ENCODE measurements at regions not wholly inside any gene's neighbourhood (a gene's known extent, or its start where the extent isn't known, plus 50 kb on each side); places are given as distances from the start of the nearest gene placed in this dataset.
"Not testable (repeated sequence)": the region's sequence is repeated elsewhere in the genome, so short reads cannot be mapped to it uniquely, and the experiment has no call there.

DNA sequence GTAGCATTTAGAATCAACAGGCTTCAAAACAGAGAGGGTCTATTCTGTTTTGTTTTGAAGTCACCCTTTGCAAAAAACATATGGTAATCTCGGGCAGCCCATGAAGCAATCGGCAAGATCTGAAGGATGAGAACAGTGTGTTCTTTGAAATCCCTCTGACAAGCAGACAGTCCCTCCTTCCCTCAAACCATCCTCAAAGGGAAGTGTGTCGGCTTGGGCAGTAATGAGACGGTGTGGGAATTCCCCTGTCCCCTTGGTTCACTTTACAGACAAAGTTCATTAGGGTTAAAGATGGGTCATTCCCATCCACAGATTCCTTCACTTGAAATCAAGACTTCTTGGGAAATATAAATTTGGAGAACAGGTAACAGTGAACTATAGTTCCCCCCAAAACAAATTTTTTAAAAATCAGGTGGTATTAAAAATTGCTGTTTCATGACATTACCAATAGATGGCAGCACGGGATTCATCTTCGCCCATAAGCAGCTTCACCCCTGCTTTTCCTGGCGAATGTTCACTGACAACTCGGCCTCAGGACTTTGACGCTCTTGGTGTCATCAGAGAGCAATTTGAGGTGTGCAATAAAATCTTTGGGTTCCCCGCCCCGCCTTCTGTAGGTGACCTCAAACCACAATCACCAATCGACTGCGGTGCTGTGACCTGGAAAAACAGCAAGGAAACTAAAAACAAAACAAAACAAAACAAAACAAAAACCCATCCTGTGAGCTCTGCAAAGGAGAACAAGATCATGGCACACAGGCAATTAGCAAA, 159.3 kb upstream of the TNFAIP3 start:
- no peak overlapping the region for H3K4me3 ChIP-seq
- DNase-seq: peak; percentile 63
- H3K9me3 ChIP-seq: no peaks in the 10 kb centered on the region
- H3K27me3 ChIP-seq: no peaks in the 10 kb centered on the region
- H3K36me3 ChIP-seq: no peaks in the 10 kb centered on the region

DNA sequence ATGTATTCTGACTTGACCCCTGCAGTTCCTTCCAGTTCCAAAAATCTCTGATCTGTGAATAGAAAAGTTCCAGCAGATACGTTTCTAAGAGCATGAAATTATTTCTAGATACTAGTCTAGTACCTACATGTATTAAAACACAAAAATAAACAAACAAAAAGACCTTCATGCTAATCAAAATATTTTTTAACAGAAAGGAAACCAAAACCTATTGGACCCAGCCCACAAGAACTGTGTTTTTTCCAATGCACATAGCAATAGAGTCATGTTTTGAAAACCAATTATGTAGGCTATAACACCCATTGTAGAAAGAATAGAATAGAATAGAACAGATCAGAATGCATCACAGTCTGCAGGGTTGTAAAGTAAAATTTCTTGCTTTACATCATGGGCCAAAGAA, 158.6 kb upstream of the TNFAIP3 start:
- no peak for DNase-seq
- Histone ChIP-seq H3K27me3 (no peaks in the 10 kb centered on the region), H3K36me3 (no peaks in the 10 kb centered on the region), H3K9me3 (no peaks in the 10 kb centered on the region), H3K4me3 (no peak overlapping the region)

DNA sequence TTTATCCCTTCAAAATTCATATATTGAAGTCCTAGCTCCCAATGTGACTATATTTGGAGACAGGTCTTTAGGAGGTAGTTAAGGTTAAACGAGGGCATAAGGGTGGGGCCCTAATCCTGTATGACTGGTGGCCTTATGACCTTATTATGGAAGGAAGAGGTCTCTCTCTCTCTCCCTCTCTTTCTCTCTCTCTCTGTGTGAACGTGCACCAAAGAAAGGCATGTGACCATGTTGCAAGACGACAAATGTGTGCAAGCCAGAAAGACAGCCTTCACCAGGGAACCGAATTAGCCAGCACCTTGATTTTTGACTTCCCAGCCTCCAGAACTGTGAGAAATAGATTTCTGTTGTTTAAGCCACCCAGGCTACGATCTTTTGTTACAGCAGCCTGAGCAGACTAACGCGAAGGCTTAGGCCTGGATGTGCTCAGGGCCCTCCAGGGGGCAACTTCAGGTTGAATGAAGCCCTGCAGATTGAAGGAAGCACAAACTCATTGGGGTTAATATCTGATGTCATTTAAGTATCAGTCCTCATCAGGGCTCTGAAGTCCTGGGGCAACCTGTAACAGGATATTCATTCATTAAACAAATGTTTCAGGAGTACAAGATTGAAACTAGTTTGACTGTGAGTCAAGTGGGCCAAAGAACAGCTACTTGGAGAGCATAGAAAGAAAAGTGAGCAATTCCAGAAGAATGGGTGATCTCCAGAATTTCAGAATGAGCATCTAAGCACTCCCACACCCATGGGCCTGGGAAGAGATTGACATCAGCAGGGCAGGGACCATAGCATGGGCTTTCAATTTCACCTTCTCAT, 157.4 kb upstream of the TNFAIP3 start:
- peak; percentile 9 for DNase-seq
- no peaks in the 10 kb centered on the region for H3K27me3 ChIP-seq
- H3K4me3 ChIP-seq: no peak overlapping the region
- no peaks in the 10 kb centered on the region for H3K36me3 ChIP-seq
- H3K9me3 ChIP-seq: no peaks in the 10 kb centered on the region

DNA sequence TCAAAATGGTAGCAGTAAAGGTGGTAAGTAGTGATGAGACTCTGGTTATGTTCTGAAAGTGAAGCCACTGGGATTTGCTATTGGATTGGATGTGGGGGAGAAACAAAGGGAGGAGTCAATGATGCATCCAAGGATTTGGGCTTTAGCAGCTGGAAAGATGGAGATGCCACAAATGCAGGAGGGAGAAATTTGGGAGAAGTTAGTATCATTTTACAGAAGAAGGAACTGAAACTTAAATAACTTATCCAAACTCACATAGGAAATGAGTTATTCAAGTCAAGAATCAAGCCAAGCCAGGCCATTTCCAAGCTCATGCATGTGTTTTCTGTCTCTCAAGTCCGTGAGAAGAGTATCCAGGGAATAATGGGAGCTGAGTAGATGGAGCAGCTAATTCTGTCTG, 155.1 kb upstream of the TNFAIP3 start:
- H3K36me3 ChIP-seq: no peaks in the 10 kb centered on the region
- no peak overlapping the region for H3K4me3 ChIP-seq
- DNase-seq: no peak
- H3K9me3 ChIP-seq: no peaks in the 10 kb centered on the region
- H3K27me3 ChIP-seq: no peaks in the 10 kb centered on the region

DNA sequence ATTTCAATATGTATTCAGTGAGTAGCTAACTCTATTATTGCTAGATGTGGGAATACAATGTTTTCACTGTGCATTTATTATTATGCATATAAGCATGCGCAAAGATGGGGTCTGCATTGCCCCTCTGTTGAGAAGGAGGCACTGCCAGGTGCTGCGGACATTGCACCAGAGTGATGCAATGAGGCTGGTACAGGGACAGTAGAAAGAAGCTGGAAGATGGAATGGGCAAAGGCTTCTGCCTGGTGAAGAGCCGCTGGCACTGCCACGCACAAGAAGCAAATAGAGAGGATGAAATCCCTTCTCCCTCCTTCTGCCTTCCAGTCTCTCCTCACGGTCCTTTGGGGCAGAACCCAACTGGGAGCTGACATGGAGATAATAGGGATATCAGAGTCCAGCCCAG, 154.5 kb upstream of the TNFAIP3 start:
- no peaks in the 10 kb centered on the region for H3K36me3 ChIP-seq
- H3K4me3 ChIP-seq: no peak overlapping the region
- no peak for DNase-seq
- no peaks in the 10 kb centered on the region for H3K9me3 ChIP-seq
- no peaks in the 10 kb centered on the region for H3K27me3 ChIP-seq

DNA sequence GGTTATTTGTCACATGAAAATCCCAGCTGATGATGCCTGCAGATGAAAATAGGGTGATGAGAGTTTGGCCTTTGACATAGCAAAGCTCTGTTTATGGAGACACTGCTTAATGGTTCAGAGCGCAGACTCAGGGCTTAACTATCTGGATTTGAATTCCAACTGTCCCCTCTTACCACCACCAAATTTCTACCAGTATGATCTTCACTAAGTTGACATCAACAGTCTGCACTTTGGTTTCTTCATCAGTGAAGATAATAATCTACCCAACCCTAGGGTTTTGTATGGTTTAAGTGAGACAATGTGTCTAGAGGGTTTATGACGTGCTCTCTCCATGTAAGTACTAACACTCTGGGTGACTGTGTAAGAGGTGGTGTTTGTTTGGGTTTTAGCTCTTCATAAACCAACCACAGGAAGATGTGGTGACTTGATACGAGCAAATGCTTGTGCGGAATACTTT, 151.4 kb upstream of the TNFAIP3 start:
- Histone ChIP-seq H3K36me3 (no peaks in the 10 kb centered on the region), H3K4me3 (no peak overlapping the region), H3K9me3 (no peaks in the 10 kb centered on the region), H3K27me3 (no peaks in the 10 kb centered on the region)
- DNase-seq: no peak

DNA sequence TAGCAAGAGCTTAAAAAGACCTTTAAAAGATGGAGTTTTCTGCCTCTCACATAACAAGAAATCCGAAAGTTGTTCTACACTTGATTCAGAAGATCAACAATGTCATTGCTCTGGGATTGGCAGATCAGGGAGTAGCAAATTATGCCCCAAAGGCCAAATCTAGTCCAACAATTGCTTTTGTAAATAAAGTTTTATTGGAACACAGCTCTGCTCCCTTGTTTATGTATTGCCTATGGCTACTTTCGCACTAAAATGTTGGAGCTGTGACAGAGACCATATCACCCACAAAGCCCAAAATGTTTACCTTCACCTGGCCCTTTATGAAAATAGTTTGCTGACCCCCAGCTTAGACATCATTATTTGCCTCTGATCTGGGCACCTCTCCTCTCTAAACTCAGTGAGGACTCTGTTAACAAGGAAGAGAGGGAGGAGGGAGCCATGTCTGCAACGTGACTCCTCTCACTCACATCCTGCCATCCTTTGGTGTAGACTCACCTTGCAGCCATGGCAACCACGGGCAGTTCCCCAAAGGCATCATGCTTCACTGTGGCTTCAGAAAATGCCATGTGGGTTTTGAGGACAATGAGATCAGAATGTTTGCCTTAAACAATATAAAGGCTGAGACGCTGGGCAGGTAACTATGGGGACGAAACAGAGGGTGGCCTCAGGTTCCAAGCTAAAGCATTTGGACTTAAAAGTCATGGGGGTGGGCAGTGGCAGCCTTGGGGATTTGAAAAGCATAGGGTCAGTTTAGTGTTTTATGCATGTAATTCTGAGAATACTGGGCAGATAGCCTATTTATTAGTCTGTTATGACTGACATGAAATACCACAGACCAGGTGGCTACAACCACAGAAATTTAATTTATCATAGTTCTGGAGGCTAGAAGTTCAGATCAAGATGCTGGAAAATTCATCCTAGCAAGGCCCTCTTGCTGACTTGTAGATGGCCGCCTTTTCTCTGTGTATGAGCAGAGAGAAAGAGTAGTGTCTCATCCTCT, 149.7 kb upstream of the TNFAIP3 start:
- no peaks in the 10 kb centered on the region for H3K27me3 ChIP-seq
- no peaks in the 10 kb centered on the region for H3K36me3 ChIP-seq
- no peaks in the 10 kb centered on the region for H3K9me3 ChIP-seq
- DNase-seq: no peak
- H3K4me3 ChIP-seq: no peak overlapping the region

DNA sequence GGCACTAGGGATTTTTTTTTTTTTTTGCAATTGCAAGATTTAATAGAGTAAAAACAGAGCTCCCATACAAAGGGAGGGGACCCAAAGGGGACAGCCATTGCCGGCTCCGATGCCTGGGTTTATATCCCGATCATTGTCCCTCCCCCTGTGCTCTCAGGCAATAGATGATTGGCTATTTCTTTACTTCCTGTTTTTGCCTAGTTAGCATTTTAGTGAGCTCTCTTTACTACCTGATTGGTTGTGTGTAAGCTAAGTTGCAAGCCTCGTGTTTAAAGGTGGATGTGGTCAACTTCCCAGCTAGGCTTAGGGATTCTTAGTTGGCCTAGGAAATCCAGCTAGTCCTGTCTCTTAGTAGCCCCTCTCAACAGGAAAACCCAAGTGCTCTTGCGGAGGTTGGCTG, 148.2 kb upstream of the TNFAIP3 start:
- not testable (repeated sequence) for H3K9me3 ChIP-seq, H3K4me3 ChIP-seq, DNase-seq, H3K27me3 ChIP-seq, H3K36me3 ChIP-seq

DNA sequence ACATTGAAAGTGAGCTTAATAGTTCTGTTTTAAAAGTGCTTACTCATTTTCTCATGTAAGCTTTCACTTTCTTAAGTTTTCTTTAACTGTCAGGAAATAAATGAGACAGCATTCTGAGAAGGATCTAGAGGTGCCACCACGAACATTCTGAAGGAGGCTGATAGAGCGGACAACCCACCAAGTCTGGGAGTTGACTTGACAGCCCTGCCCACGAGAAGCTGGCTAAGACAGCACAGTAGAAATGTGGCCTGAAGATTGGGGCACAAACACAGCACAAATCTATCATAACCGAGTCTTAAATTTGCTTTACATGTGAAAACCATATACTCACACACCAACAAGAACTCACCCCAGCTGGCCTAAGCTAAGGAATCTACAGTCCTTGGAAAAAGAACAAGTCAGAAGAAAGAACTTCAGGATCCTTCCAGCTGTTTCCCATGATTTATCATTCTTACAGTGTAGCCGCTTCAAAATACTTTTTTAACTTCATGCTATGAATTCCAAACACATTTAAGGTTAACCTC, 144.2 kb upstream of the TNFAIP3 start:
- Histone ChIP-seq H3K27me3 (no peaks in the 10 kb centered on the region), H3K36me3 (no peaks in the 10 kb centered on the region), H3K4me3 (no peak overlapping the region), H3K9me3 (no peaks in the 10 kb centered on the region)
- DNase-seq: no peak

DNA sequence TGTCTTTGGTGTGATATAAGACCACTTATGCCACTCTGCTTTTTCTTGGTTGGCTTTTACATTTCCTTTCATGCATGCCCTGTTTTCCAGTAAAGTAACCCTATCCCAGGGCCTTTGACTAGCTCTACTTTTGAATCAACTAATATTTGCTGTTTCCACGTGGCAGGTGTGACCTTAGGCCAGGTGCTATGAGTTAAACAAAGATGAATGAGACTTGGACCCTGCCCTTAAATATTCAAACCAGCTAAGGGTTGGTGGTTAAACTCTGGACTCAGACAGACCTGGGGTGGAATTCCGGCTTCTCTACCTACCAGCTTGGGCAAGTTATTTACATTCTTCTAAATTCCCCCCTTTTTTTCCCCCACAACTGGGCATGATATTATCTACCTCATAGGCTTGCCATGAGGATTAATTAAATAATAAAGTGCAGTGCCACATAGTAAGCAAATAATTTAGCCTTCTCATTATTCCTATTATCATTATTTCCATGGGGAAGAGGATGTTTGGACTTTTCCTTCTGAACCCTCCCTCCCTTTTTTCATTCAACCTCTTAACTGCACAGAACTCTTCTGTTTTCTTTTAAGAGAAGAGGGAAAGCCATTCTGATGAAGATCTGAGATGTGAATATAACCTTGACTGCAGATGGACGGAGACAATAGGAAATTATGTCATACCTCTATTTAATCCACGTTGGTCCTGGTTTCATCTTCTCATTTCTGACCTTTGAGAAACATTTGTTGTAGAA, 143.6 kb upstream of the TNFAIP3 start:
- DNase-seq: no peak
- H3K4me3 ChIP-seq: no peak overlapping the region
- no peaks in the 10 kb centered on the region for H3K27me3 ChIP-seq
- H3K36me3 ChIP-seq: no peaks in the 10 kb centered on the region
- no peaks in the 10 kb centered on the region for H3K9me3 ChIP-seq

DNA sequence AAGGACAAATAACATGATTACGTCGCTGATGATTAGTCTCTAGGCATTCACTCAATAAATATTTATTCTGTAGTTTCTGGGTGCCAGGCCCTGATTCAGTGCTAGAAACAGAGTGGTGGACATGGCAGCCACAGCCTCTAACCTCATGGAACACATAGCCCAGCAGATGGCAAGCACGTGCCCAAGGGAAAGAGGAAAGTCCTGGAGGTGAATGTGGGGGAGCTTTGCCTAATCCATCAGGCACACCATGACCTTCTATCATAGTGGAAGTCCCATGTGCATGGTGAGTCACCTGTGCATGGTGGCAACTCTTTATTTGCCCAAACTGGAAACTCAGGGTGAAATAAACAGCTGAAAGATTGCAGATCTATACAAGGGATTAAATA, 143.0 kb upstream of the TNFAIP3 start:
- peak; percentile 71 for DNase-seq
- H3K36me3 ChIP-seq: no peaks in the 10 kb centered on the region
- no peaks in the 10 kb centered on the region for H3K27me3 ChIP-seq
- H3K4me3 ChIP-seq: no peak overlapping the region
- H3K9me3 ChIP-seq: no peaks in the 10 kb centered on the region

DNA sequence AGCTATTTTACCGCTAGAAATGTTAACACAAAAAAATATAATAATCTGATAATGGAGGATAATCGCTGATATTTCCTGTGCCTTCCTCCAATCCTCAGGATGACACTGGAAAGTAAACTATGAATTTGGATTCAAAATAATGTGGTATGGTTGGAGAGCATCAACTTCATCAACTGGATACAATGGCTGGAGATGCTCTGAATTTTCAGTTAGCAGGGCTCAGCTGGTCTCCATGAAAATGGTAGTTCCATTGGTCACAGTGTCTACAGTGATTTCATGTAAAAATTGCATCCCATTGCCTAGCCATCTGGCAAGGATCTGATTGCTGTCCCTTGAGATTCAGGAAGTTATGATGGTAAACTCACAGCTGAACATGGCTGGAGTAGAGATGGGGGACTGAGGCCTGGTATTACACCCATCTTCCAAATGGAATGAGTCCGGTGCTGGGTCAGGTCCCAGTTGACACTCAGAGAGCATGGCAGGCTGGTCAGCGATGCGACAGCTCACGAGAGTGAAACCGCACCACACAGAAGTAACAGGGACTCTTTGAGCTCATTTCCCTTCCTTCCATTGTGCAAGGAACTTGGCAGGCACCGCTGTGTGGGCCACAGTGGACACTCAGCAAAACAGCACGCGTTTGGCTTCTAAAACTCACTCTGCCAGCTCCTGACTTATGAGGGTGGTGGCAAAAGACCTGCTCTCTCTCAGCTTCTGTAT, 142.4 kb upstream of the TNFAIP3 start:
- H3K27me3 ChIP-seq: no peaks in the 10 kb centered on the region
- H3K9me3 ChIP-seq: no peaks in the 10 kb centered on the region
- no peaks in the 10 kb centered on the region for H3K36me3 ChIP-seq
- H3K4me3 ChIP-seq: no peak overlapping the region
- peak; percentile 52 for DNase-seq

DNA sequence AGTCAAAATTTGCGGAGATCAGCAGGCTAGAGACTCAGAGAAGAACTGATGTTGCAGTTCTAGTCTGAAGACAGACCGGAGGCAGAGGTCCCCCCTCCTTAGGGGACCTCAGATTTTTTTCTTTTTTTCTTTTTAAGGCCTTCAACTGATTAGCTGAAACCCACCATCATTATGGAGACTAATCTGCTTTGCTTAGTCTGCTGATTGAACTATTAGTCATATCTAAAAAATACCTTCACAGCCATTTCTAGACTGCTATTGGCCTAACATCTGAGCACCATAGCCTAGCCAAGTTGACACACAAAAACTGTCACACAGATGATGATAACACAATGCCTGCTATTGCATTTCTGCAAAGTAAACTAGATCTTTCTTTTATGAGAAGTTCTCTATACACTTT, 141.1 kb upstream of the TNFAIP3 start:
- H3K36me3 ChIP-seq: no peaks in the 10 kb centered on the region
- no peaks in the 10 kb centered on the region for H3K9me3 ChIP-seq
- no peak overlapping the region for H3K4me3 ChIP-seq
- H3K27me3 ChIP-seq: no peaks in the 10 kb centered on the region
- DNase-seq: no peak

DNA sequence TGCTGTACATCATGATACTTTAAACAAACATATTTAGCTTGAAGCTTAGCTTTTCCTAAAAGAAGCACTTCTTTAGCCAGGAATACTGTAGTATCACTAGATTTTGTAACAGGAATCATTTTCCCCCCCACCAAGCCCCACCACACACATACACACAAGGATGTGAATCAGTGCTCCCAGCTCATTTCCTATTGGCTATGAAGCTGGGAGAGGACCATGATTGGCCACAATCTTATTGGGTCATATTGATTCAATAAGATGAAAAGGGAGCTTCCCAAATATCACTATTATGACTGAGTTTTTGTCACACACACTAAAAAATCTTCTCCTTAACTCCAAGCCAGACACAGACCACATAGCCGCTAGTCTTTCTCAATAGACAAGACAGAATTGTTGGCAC, 140.5 kb upstream of the TNFAIP3 start:
- H3K9me3 ChIP-seq: no peaks in the 10 kb centered on the region
- no peaks in the 10 kb centered on the region for H3K27me3 ChIP-seq
- no peak for DNase-seq
- no peak overlapping the region for H3K4me3 ChIP-seq
- H3K36me3 ChIP-seq: no peaks in the 10 kb centered on the region

DNA sequence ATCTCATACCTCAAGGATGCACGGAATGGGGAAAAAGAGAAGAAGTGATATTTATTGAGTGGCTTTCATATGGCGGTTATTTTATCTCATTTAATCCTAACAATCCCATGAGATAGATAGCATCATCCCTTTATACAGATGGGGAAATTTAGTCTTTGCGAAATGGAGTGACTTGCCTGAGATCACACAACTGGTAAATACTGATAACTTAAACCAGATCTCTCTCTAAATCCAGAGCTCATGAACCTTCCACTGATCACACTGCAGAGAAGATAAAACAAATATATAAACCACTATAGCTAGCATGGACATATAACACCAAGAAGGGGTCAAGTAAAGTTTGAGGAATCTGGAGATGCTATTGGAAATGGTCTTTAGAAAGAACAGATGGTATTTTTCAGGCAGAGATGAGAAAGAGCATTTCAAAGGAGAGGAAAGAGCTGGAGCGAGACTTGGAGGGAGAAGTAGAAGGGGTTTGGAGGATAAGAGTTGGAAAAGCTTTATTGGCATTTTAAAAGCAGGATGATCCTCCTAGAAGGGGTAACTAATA, 139.8 kb upstream of the TNFAIP3 start:
- Histone ChIP-seq H3K36me3 (no peaks in the 10 kb centered on the region), H3K4me3 (no peak overlapping the region), H3K27me3 (no peaks in the 10 kb centered on the region), H3K9me3 (no peaks in the 10 kb centered on the region)
- DNase-seq: no peak

Measured in MG63 (cell line).